PC-3 (cell line): ENCODE measurements at regions not wholly inside any gene's neighbourhood (a gene's known extent, or its start where the extent isn't known, plus 50 kb on each side); places are given as distances from the start of the nearest gene placed in this dataset.
A peak's percentile ranks its signal among the peaks of the same experiment; 100 is the strongest.
"Not testable (repeated sequence)": the region's sequence is repeated elsewhere in the genome, so short reads cannot be mapped to it uniquely, and the experiment has no call there.

Experiments
- ATAC-seq: fragments of 200-7000 bp; cut with Tn5 transposase; 2 replicates; pipeline ENCODE4 v1.9.1; 2020; ENCODE audit warnings: mild to moderate bottlenecking, moderate library complexity
- BruUV-seq: library from RNA; stranded (reverse); fragments of 400-500 nt; replicated peaks from 2 replicates; lab custom pipeline; 2021; lab: Mats Ljungman, UMichigan
- CTCF ChIA-PET: fragments of 300-600 bp; sonication (Branson Sonifier 250); formaldehyde crosslinking; loops from one replicate; lab custom pipeline; 2022; ENCODE audit warnings: antibody characterized with exemption; lab: Charles Lee
- POLR2A ChIA-PET: fragments of 300-600 bp; sonication (Branson Sonifier 250); formaldehyde crosslinking; loops from one replicate; lab custom pipeline; 2022; ENCODE audit warnings: antibody characterized with exemption; ENCODE audit not compliant: unreplicated experiment; lab: Charles Lee
- DNase-seq: peaks from one replicate; pipeline ENCODE4 v3.0.0-alpha.2; 2015
- H2AFZ ChIP-seq: fragments of 300-600 bp; sonication (generic); 2 replicates; pipeline ENCODE4 v1.6.0; 2016; ENCODE audit warnings: antibody characterized with exemption, low read length
- H3F3A ChIP-seq: fragments of 300-600 bp; sonication (generic); one replicate; pipeline ENCODE4 v1.6.0; 2017; ENCODE audit warnings: antibody characterized with exemption, low read length, control low read depth, mild to moderate bottlenecking; ENCODE audit not compliant: unreplicated experiment
- H3K27ac ChIP-seq: fragments of 300-600 bp; sonication (generic); 2 replicates; pipeline ENCODE4 v1.5.1; 2016; ENCODE audit warnings: mild to moderate bottlenecking, low read length
- H3K27me3 ChIP-seq: fragments of 300-600 bp; sonication (generic); 2 replicates; pipeline ENCODE4 v1.6.1; 2016; ENCODE audit warnings: low read length, mixed read lengths
- H3K36me3 ChIP-seq: fragments of 300-600 bp; sonication (generic); 2 replicates; pipeline ENCODE4 v1.6.1; 2016; ENCODE audit warnings: low read depth, mixed run types, low read length, mixed read lengths
- H3K4me1 ChIP-seq: fragments of 300-600 bp; sonication (generic); 2 replicates; pipeline ENCODE4 v1.5.1; 2016; ENCODE audit warnings: low read length; ENCODE audit not compliant: insufficient read depth
- H3K4me2 ChIP-seq: fragments of 300-600 bp; sonication (generic); 2 replicates; pipeline ENCODE4 v1.6.0; 2016; ENCODE audit warnings: low read length
- H3K4me3 ChIP-seq: fragments of 300-600 bp; sonication (generic); 2 replicates; pipeline ENCODE4 v1.5.1; 2016; ENCODE audit warnings: mild to moderate bottlenecking, low read length, mixed read lengths
- H3K79me2 ChIP-seq: fragments of 300-600 bp; sonication (generic); 2 replicates; pipeline ENCODE4 v1.6.1; 2017; ENCODE audit warnings: low read length, mixed read lengths
- H3K9ac ChIP-seq: fragments of 300-600 bp; sonication (generic); 2 replicates; pipeline ENCODE4 v1.6.0; 2016; ENCODE audit warnings: mild to moderate bottlenecking, low read length
- H3K9me2 ChIP-seq: fragments of 300-600 bp; sonication (generic); replicated peaks from 2 replicates; pipeline ENCODE4 v1.6.1; 2016; ENCODE audit warnings: mixed run types, low read length, mixed read lengths
- H3K9me3 ChIP-seq: fragments of 300-600 bp; sonication (generic); 2 replicates; pipeline ENCODE4 v1.6.1; 2016; ENCODE audit warnings: low read length, mixed read lengths
- H4K20me1 ChIP-seq: fragments of 300-600 bp; sonication (generic); 2 replicates; pipeline ENCODE4 v1.6.1; 2016; ENCODE audit warnings: low read length, mixed read lengths
- CTCF ChIP-seq: fragments of 300-600 bp; sonication (generic); conservative IDR thresholded peaks from 2 replicates; pipeline ENCODE4 v1.5.1; 2017; ENCODE audit warnings: antibody characterized with exemption, low read depth, mild to moderate bottlenecking, low read length
- EZH2 ChIP-seq: fragments of 300-600 bp; sonication (generic); IDR thresholded peaks from one replicate; pipeline ENCODE4 v1.6.1; 2017; ENCODE audit warnings: antibody characterized with exemption, mild to moderate bottlenecking, low read length; ENCODE audit not compliant: unreplicated experiment
- EZH2phosphoT487 ChIP-seq: fragments of 300-600 bp; sonication (generic); IDR thresholded peaks from 2 replicates; pipeline ENCODE4 v1.6.1; 2018; ENCODE audit warnings: mild to moderate bottlenecking, antibody characterized with exemption, low read length, borderline replicate concordance
- intact Hi-C: fragments of 100-400 bp; cut with micrococcal nuclease; formaldehyde crosslinking; loops from 2 replicates; pipeline ENCODE4 v1.9.0; 2023

DNA sequence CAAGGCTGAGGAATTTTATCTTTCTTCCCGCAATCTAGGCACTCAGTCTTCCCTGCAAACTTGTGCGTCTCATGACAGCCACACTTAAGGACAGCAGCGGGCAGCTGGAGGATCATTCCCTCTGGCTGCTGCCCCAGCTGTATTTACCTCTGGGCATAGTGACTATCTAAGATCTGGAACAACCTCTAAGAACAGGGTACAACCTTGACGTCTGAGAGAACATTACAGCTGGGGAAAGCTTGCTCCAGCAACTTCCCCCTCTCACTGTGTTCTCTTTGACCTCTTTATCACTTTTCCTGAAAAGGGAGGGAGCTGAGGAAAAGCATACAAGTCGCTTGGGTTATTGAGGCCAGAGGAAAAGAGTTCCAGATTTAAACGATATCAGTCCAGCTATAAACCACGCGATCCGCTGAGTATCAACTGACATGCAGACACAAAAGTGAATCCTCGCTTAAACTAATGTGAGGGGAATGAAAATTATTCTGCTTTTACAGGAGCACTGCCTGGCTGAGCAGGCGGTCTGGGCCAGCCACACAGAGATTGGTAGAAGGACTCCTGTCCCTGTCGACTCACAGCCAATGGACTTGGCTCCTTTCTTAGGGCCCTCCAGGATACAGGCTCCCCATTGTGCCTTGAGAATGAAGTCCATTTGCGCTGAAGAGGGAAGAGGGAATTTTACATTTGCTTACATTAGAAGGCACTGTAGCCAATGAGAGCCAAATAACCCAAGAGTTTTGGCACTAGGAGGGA is 153.3 kb downstream of the QRSL1 start:
- Histone ChIP-seq H3K4me2 (no peak overlapping the region), H2AFZ (no peak overlapping the region), H3F3A (no peaks in the 10 kb centered on the region), H3K9ac (no peak overlapping the region), H3K4me1 (peaks cover 17% of the 10 kb centered on the region), H3K27ac (peak overlapping the region; percentile 55), H3K79me2 (no peaks in the 10 kb centered on the region), H3K4me3 (no peak overlapping the region), H3K9me3 (no peaks in the 10 kb centered on the region), H3K27me3 (no peaks in the 10 kb centered on the region), H3K36me3 (no peaks in the 10 kb centered on the region), H3K9me2 (no peaks in the 10 kb centered on the region), H4K20me1 (no peaks in the 10 kb centered on the region)
- intact Hi-C loops: no loop called here
- ChIA-PET CTCF (no interaction called here), POLR2A (no interaction called here)
- DNase-seq (no peak), ATAC-seq (no peak)
- TF ChIP-seq EZH2phosphoT487 (no peak), CTCF (no peak), EZH2 (no peak)
- BruUV-seq: no TSS peak

DNA sequence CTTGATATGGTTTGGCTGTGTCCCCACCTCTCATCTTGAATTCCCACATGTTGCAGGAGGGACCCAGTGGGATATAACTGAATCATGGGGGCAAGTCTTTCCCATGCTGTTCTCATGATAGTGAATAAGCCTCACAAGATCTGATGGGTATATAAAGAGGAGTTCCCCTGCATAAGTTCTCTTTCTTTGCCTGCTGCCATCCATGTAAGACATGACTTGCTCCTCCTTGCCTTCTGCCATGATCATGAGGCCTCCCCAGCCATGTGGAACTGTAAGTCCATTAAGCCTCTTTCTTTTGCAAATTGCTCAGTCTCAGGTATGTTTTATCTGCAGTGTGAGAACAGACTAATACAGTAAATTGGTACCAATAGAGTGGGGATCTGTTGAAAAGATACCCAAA is 150.2 kb downstream of the QRSL1 start:
- H3K36me3 ChIP-seq, H4K20me1 ChIP-seq, DNase-seq, H3K9ac ChIP-seq, H3K79me2 ChIP-seq, H2AFZ ChIP-seq, H3K27ac ChIP-seq, H3K27me3 ChIP-seq, BruUV-seq, H3K9me3 ChIP-seq, POLR2A ChIA-PET, H3K4me2 ChIP-seq, H3K9me2 ChIP-seq, intact Hi-C loops, H3F3A ChIP-seq, H3K4me3 ChIP-seq, ATAC-seq, CTCF ChIA-PET: not testable (repeated sequence)
- H3K4me1 ChIP-seq: peaks cover 17% of the 10 kb centered on the region

GRCh38 chr6:106778943-106779342 is 149.6 kb downstream of the QRSL1 start:
- ATAC-seq: no peak
- Histone ChIP-seq H3K9me3 (no peaks in the 10 kb centered on the region), H2AFZ (no peak overlapping the region), H3K9ac (no peak overlapping the region), H3K4me3 (no peak overlapping the region), H3K36me3 (no peaks in the 10 kb centered on the region), H3K27ac (no peak overlapping the region), H3K4me2 (no peak overlapping the region), H3K79me2 (no peaks in the 10 kb centered on the region), H3K27me3 (no peaks in the 10 kb centered on the region), H3K4me1 (peaks cover 17% of the 10 kb centered on the region), H4K20me1 (no peaks in the 10 kb centered on the region), H3F3A (no peaks in the 10 kb centered on the region), H3K9me2 (no peaks in the 10 kb centered on the region)
- DNase-seq: no peak
- intact Hi-C loops: no loop called here
- ChIA-PET POLR2A (no interaction called here), CTCF (no interaction called here)
- TF ChIP-seq CTCF: no peak
- TF ChIP-seq EZH2phosphoT487: no peak
- no peak for TF ChIP-seq EZH2
- no TSS peak for BruUV-seq
